ENCODE measurements at regions not wholly inside any gene's neighbourhood (a gene's known extent, or its start where the extent isn't known, plus 50 kb on each side); places are given as distances from the start of the nearest gene placed in this dataset.

GRCh38 chr13:83819611-83820010 is 62.7 kb downstream of the SLITRK1 start:
- DNase-seq (ENCODE audit: low read depth in 1 of 2, low spot score in 1 of 2): no peak
- Histone ChIP-seq H3K4me3 (replicated peaks; ENCODE audit: insufficient read depth, low read length) (no peak overlapping the region), H3K27me3 (ENCODE audit: insufficient read depth, poor library complexity, severe bottlenecking) (no peaks in the 10 kb centered on the region), H3K27ac (replicated peaks) (no peak overlapping the region)
- TF ChIP-seq REST (IDR thresholded peaks at IDR 0.05; ENCODE audit: insufficient replicate concordance, low read depth) (no peak), CTCF (IDR thresholded peaks at IDR 0.05; ENCODE audit: insufficient read depth, low read length) (no peak), POLR2AphosphoS5 (IDR thresholded peaks at IDR 0.05; ENCODE audit: low read depth) (no peak), GABPA (IDR thresholded peaks at IDR 0.05; ENCODE audit: low read depth) (no peak), SPI1 (IDR thresholded peaks at IDR 0.05; ENCODE audit: borderline replicate concordance, low read depth) (no peak)

- H3K27ac ChIP-seq (replicated peaks): no peak overlapping the region
- no peaks in the 10 kb centered on the region for H3K27me3 ChIP-seq (ENCODE audit: insufficient read depth, poor library complexity, severe bottlenecking)
- DNase-seq (ENCODE audit: low read depth in 1 of 2, low spot score in 1 of 2): no peak
- TF ChIP-seq SPI1 (IDR thresholded peaks at IDR 0.05; ENCODE audit: borderline replicate concordance, low read depth): no peak
- TF ChIP-seq GABPA (IDR thresholded peaks at IDR 0.05; ENCODE audit: low read depth): no peak
- TF ChIP-seq CTCF (IDR thresholded peaks at IDR 0.05; ENCODE audit: insufficient read depth, low read length): no peak
- TF ChIP-seq POLR2AphosphoS5 (IDR thresholded peaks at IDR 0.05; ENCODE audit: low read depth): no peak
- no peak for TF ChIP-seq REST (IDR thresholded peaks at IDR 0.05; ENCODE audit: insufficient replicate concordance, low read depth)
- H3K4me3 ChIP-seq (replicated peaks; ENCODE audit: insufficient read depth, low read length): no peak overlapping the region
Measured at GRCh38 chr13:83819156-83819555, 63.1 kb downstream of the SLITRK1 start.

- no peak overlapping the region for H3K4me3 ChIP-seq (replicated peaks; ENCODE audit: insufficient read depth, low read length)
- DNase-seq (ENCODE audit: low read depth in 1 of 2, low spot score in 1 of 2): no peak
- TF ChIP-seq CTCF (IDR thresholded peaks at IDR 0.05; ENCODE audit: insufficient read depth, low read length) (no peak), GABPA (IDR thresholded peaks at IDR 0.05; ENCODE audit: low read depth) (no peak), REST (IDR thresholded peaks at IDR 0.05; ENCODE audit: insufficient replicate concordance, low read depth) (no peak), POLR2AphosphoS5 (IDR thresholded peaks at IDR 0.05; ENCODE audit: low read depth) (no peak), SPI1 (IDR thresholded peaks at IDR 0.05; ENCODE audit: borderline replicate concordance, low read depth) (no peak)
- H3K27me3 ChIP-seq (ENCODE audit: insufficient read depth, poor library complexity, severe bottlenecking): no peaks in the 10 kb centered on the region
- no peak overlapping the region for H3K27ac ChIP-seq (replicated peaks)
Measured at GRCh38 chr13:83816081-83816480, 66.2 kb downstream of the SLITRK1 start.

All from HL-60 (cell line).